HL-60 (cell line): ENCODE measurements at regions not wholly inside any gene's neighbourhood (a gene's known extent, or its start where the extent isn't known, plus 50 kb on each side); places are given as distances from the start of the nearest gene placed in this dataset.

Source experiments
- DNase-seq, 2 experiments: peaks; one replicate each; pipeline ENCODE4 v3.0.0-alpha.2; 2010 to 2020; ENCODE audit warnings: low read depth in 1 of 2, low spot score in 1 of 2
- H3K27ac ChIP-seq: fragments of 250-450 bp; sonication (Bioruptor Pico); replicated peaks from 2 replicates; pipeline ENCODE4 v1.5.1; 2020; ENCODE audit warnings: mild to moderate bottlenecking, moderate library complexity
- H3K27me3 ChIP-seq: fragments of 250-450 bp; sonication (Bioruptor Pico); 2 replicates; pipeline ENCODE4 v1.5.1; 2021; ENCODE audit warnings: mild to moderate bottlenecking, moderate library complexity; ENCODE audit not compliant: insufficient read depth, poor library complexity, severe bottlenecking
- H3K4me3 ChIP-seq: replicated peaks from 2 replicates; pipeline ENCODE4 v1.5.1; 2011; ENCODE audit warnings: mild to moderate bottlenecking, control low read depth, low read length; ENCODE audit not compliant: insufficient read depth
- CTCF ChIP-seq: IDR thresholded peaks from one replicate; pipeline ENCODE4 v1.5.1; 2011; ENCODE audit warnings: low read length, control low read depth, inconsistent platforms; ENCODE audit not compliant: insufficient read depth
- GABPA ChIP-seq: IDR thresholded peaks from 2 replicates; pipeline ENCODE4 v1.6.1; 2012; ENCODE audit warnings: low read depth
- POLR2AphosphoS5 ChIP-seq: IDR thresholded peaks from 2 replicates; pipeline ENCODE4 v1.6.1; 2012; ENCODE audit warnings: low read depth
- REST ChIP-seq: IDR thresholded peaks from 2 replicates; pipeline ENCODE4 v1.6.1; 2012; ENCODE audit warnings: low read depth; ENCODE audit not compliant: insufficient replicate concordance
- SPI1 ChIP-seq: IDR thresholded peaks from 2 replicates; pipeline ENCODE4 v1.6.1; 2012; ENCODE audit warnings: low read depth, mild to moderate bottlenecking, borderline replicate concordance

GRCh38 chr18:37778417-37779165, 213.0 kb upstream of the CELF4 start:
- TF ChIP-seq CTCF: peak; percentile 79
- TF ChIP-seq POLR2AphosphoS5: no peak
- Histone ChIP-seq H3K27ac (no peak overlapping the region), H3K4me3 (no peak overlapping the region), H3K27me3 (no peaks in the 10 kb centered on the region)
- DNase-seq: peak; percentile 30 to 61

GRCh38 chr18:37769826-37770225, 204.2 kb upstream of the CELF4 start:
- Histone ChIP-seq H3K27me3 (no peaks in the 10 kb centered on the region), H3K4me3 (no peak overlapping the region), H3K27ac (no peak overlapping the region)
- TF ChIP-seq GABPA: no peak
- TF ChIP-seq POLR2AphosphoS5: no peak
- no peak for TF ChIP-seq REST
- TF ChIP-seq SPI1: no peak
- no peak for TF ChIP-seq CTCF
- no peak for DNase-seq

- DNase-seq: no peak
- no peaks in the 10 kb centered on the region for H3K27me3 ChIP-seq
- H3K4me3 ChIP-seq: no peak overlapping the region
- H3K27ac ChIP-seq: no peak overlapping the region
- TF ChIP-seq CTCF: no peak
- no peak for TF ChIP-seq GABPA
- TF ChIP-seq POLR2AphosphoS5: no peak
- no peak for TF ChIP-seq SPI1
- no peak for TF ChIP-seq REST
These were observed 199.1 kb upstream of the CELF4 start for GRCh38 chr18:37764541-37765288.
